GM10248 (cell line): ENCODE measurements at regions not wholly inside any gene's neighbourhood (a gene's known extent, or its start where the extent isn't known, plus 50 kb on each side); places are given as distances from the start of the nearest gene placed in this dataset.

Experiments
- CTCF ChIA-PET: fragments of 300-600 bp; sonication (Branson Sonifier 250); formaldehyde crosslinking; extraction: SDS; loops from one replicate; lab custom pipeline; 2021; ENCODE audit warnings: antibody characterized with exemption; lab: Yijun Ruan, JAX
- POLR2A ChIA-PET: fragments of 350-650 bp; sonication (Branson Sonifier 250); formaldehyde crosslinking; extraction: SDS; loops from one replicate; lab custom pipeline; 2020; ENCODE audit warnings: antibody characterized with exemption; lab: Yijun Ruan, JAX
- DNase-seq: peaks from one replicate; pipeline ENCODE4 v3.0.0; 2012; ENCODE audit errors: extremely low spot score
- TF ChIP-seq, protein P1 (sequence below): IDR thresholded peaks from 2 replicates; pipeline ENCODE4 v1.5.1; 2012; ENCODE audit warnings: mild to moderate bottlenecking, low read depth; ENCODE audit errors: extremely low read depth, missing control alignments, control extremely low read depth

DNA sequence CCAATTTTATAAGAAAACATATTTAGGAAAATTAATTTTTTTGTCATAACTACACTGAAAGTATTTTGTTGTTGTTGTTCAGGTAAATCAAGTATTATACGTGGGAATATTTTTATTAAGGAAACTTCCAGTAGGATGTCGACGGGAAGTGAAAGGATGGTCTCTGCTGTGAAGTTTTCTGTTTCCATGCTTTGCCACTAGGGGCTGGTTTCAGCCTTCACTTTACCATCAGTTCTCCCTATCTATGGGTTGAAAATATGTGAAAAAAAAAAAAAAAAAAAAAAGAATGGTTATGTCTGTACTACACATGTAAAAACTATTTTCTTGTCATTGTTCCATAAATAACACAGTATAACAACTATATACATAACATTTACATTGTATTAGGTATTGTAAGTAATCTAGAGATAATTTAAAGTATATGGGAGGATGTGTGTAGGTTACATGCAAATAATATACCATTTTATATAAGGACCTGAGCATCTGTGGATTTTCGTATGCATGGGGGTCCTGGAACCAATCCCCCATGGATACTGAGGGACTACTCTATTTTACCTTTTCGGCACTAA lies 136.7 kb downstream of the SMAD6 start:
- ChIA-PET CTCF (interaction anchor here (0.9 to 2.7 kb wide), 2 partner anchors 12 to 24 kb away, joined by 3 to 10 read pairs; no protein-coding TSS in a partner anchor), POLR2A (no interaction called here)
- TF ChIP-seq, protein P1, sequence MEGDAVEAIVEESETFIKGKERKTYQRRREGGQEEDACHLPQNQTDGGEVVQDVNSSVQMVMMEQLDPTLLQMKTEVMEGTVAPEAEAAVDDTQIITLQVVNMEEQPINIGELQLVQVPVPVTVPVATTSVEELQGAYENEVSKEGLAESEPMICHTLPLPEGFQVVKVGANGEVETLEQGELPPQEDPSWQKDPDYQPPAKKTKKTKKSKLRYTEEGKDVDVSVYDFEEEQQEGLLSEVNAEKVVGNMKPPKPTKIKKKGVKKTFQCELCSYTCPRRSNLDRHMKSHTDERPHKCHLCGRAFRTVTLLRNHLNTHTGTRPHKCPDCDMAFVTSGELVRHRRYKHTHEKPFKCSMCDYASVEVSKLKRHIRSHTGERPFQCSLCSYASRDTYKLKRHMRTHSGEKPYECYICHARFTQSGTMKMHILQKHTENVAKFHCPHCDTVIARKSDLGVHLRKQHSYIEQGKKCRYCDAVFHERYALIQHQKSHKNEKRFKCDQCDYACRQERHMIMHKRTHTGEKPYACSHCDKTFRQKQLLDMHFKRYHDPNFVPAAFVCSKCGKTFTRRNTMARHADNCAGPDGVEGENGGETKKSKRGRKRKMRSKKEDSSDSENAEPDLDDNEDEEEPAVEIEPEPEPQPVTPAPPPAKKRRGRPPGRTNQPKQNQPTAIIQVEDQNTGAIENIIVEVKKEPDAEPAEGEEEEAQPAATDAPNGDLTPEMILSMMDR: no peak
- DNase-seq: no peak

DNA sequence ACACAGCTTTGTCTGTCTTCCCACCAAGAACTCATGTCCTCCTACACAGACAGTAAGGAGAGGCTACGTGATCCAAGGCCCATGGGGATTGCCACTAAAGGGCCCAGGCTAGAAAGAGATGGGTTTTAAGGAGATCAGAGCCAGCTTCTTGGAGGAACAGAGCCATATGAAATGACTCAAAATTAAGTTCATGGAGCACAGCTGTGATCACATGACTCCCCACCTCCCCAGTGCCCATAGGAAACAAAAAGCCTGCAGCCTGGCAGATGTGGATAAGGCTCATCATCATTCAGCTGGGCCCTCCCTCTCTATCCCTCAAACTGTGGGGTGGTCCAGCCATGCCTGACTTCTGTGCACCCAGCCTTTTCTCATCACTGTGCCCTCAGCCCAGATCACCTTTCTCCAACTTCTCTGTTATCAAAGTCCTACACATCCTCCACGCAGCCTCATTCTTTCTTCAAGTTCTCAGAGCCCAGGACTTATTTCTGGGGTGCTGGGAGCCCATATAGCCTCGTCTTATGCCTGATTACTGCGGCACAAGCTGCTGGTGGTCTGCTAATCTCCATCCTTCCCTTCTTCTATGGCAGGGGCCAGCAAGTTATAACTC lies 137.6 kb downstream of the SMAD6 start:
- TF ChIP-seq, protein P1: no peak
- CTCF ChIA-PET: interaction anchor here (0.9 to 2.7 kb wide), 2 partner anchors 12 to 23 kb away, joined by 3 to 10 read pairs; no protein-coding TSS in a partner anchor
- no peak for DNase-seq

GRCh38 chr15:66840615-66841390 lies 138.8 kb downstream of the SMAD6 start:
- ChIA-PET POLR2A (no interaction called here), CTCF (interaction anchor here (2.7 kb wide), 1 partner anchor 10 kb away, joined by 10 read pairs; no protein-coding TSS in a partner anchor)
- DNase-seq: no peak
- TF ChIP-seq, protein P1: no peak

More for the DNA sequence above, 137.6 kb downstream of the SMAD6 start:
- POLR2A ChIA-PET: no interaction called here

DNA sequence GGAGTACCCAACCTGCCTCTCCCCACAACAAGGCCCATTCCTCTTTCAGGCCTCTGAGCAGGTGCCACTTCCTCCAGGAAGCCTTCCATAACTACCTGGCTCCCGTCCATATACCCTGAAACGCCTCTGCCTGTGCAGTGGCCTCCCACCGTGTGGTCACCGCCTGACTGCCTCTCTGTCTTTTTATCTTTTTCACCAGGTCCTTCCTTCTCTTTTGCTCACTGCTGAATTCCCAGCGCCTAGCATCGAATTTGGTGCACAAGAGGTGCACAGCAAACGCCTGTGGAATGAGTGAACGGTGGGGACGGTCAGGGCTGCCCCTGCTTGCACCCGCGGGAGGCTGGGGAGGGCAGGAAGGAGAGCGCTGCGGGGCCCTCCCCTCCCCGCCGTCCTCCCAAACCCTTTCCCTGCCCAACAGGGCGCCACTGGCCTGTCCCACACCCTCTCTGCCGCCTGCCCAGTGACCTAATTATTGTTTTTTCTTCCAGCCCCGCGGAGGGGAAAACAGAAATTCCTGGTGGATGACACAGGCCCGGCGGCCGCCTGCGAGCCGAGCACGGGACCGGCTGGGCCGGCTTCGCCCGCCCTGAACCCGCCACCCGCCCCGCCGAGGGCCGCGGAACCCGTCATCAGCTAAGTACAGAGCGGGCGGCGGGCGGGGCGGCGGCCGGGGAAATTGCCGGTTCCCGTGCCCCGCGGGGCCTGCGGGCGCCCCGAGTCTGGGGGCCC lies 140.1 kb downstream of the SMAD6 start:
- TF ChIP-seq, protein P1: no peak
- ChIA-PET POLR2A (no interaction called here), CTCF (no interaction called here)
- no peak for DNase-seq

GRCh38 chr15:66842710-66843441 lies 140.8 kb downstream of the SMAD6 start:
- TF ChIP-seq, protein P1: no peak
- ChIA-PET POLR2A (no interaction called here), CTCF (no interaction called here)
- DNase-seq: no peak
